HEK293 (cell line): ENCODE measurements at regions not wholly inside any gene's neighbourhood (a gene's known extent, or its start where the extent isn't known, plus 50 kb on each side); places are given as distances from the start of the nearest gene placed in this dataset.

Experiments used
- CTCF ChIA-PET: fragments of 350-600 bp; formaldehyde crosslinking; extraction: SDS; loops from one replicate; lab custom pipeline; 2021; ENCODE audit warnings: antibody characterized with exemption; lab: Yijun Ruan, JAX
- POLR2A ChIA-PET: fragments of 300-600 bp; formaldehyde crosslinking; extraction: SDS; loops from one replicate; lab custom pipeline; 2020; ENCODE audit warnings: antibody characterized with exemption, inconsistent platforms; lab: Yijun Ruan, JAX
- H3K27ac ChIP-seq: fragments of 200-500 bp; sonication (Bioruptor generic); 2 replicates; pipeline ENCODE4 v1.5.1; 2014; ENCODE audit warnings: low read depth, low read length, control low read depth, inconsistent platforms; ENCODE audit errors: extremely low read depth
- H3K36me3 ChIP-seq, 2 experiments: fragments of 200-500 bp in 1 of 2; sonication (Bioruptor generic) in 1 of 2; 1 replicate in 1 of 2; 2 replicates in 1 of 2; pipeline ENCODE4 v1.5.1; 2014 to 2017; ENCODE audit warnings: inconsistent platforms in 2 of 2, low read length in 2 of 2; ENCODE audit not compliant: control insufficient read depth in 2 of 2, insufficient read depth in 1 of 2
- H3K4me1 ChIP-seq: fragments of 200-500 bp; sonication (Bioruptor generic); 2 replicates; pipeline ENCODE4 v1.5.1; 2014; ENCODE audit warnings: mild to moderate bottlenecking, low read length, inconsistent platforms; ENCODE audit not compliant: control insufficient read depth, insufficient read depth
- H3K4me3 ChIP-seq: 2 replicates; pipeline ENCODE4 v1.5.1; 2011; ENCODE audit warnings: low read depth, mild to moderate bottlenecking, control low read depth, low read length, moderate library complexity
- H3K9me3 ChIP-seq: fragments of 200-500 bp; sonication (Bioruptor generic); 2 replicates; pipeline ENCODE4 v1.5.1; 2014; ENCODE audit warnings: low read depth, low read length, inconsistent platforms; ENCODE audit not compliant: control insufficient read depth, insufficient read depth
- KLF10 ChIP-seq: fragments of 450-650 bp; IDR thresholded peaks from 2 replicates; pipeline ENCODE4 v1.5.1; 2018; ENCODE audit warnings: missing biosample characterization, mild to moderate bottlenecking, missing genetic modification characterization
- KLF9 ChIP-seq: fragments of 450-650 bp; formaldehyde crosslinking; IDR thresholded peaks from 2 replicates; pipeline ENCODE4 v1.5.1; 2016; ENCODE audit warnings: missing biosample characterization, missing genetic modification characterization, low read depth
- SCRT1 ChIP-seq: fragments of 450-650 bp; formaldehyde crosslinking; IDR thresholded peaks from 2 replicates; pipeline ENCODE4 v1.5.1; 2016; ENCODE audit warnings: missing biosample characterization, missing genetic modification characterization, borderline replicate concordance
- ZNF140 ChIP-seq: fragments of 450-650 bp; formaldehyde crosslinking; IDR thresholded peaks from 2 replicates; pipeline ENCODE4 v1.5.1; 2016; ENCODE audit warnings: missing biosample characterization, missing genetic modification characterization
- ZNF223 ChIP-seq: fragments of 450-650 bp; formaldehyde crosslinking; IDR thresholded peaks from 2 replicates; pipeline ENCODE4 v1.5.1; 2016; ENCODE audit warnings: missing biosample characterization, missing genetic modification characterization
- ZNF292 ChIP-seq: fragments of 450-650 bp; formaldehyde crosslinking; IDR thresholded peaks from 2 replicates; pipeline ENCODE4 v1.5.1; 2016; ENCODE audit warnings: low read depth, missing biosample characterization, missing genetic modification characterization, borderline replicate concordance
- ZNF433 ChIP-seq: fragments of 450-650 bp; formaldehyde crosslinking; IDR thresholded peaks from 2 replicates; pipeline ENCODE4 v1.5.1; 2016; ENCODE audit warnings: missing biosample characterization, missing genetic modification characterization, low read depth
- ZNF48 ChIP-seq: fragments of 450-650 bp; formaldehyde crosslinking; IDR thresholded peaks from 2 replicates; pipeline ENCODE4 v1.5.1; 2016; ENCODE audit warnings: missing biosample characterization, missing genetic modification characterization
- ZNF501 ChIP-seq: fragments of 450-650 bp; formaldehyde crosslinking; IDR thresholded peaks from 2 replicates; pipeline ENCODE4 v1.5.1; 2016; ENCODE audit warnings: missing biosample characterization, missing genetic modification characterization
- ZNF510 ChIP-seq: fragments of 450-650 bp; formaldehyde crosslinking; IDR thresholded peaks from 2 replicates; pipeline ENCODE4 v1.5.1; 2018; ENCODE audit warnings: mild to moderate bottlenecking, missing genetic modification characterization, missing biosample characterization; ENCODE audit not compliant: insufficient replicate concordance
- ZNF623 ChIP-seq: fragments of 450-650 bp; formaldehyde crosslinking; IDR thresholded peaks from 2 replicates; pipeline ENCODE4 v1.5.1; 2016; ENCODE audit warnings: missing biosample characterization, missing genetic modification characterization
- ZNF830 ChIP-seq: fragments of 450-650 bp; IDR thresholded peaks from 2 replicates; pipeline ENCODE4 v1.5.0; 2018; ENCODE audit warnings: missing biosample characterization, missing genetic modification characterization, low read depth, mild to moderate bottlenecking, moderate library complexity
- ZSCAN16 ChIP-seq: fragments of 450-650 bp; formaldehyde crosslinking; IDR thresholded peaks from 2 replicates; pipeline ENCODE4 v1.5.1; 2016; ENCODE audit warnings: missing biosample characterization, missing genetic modification characterization
- TF ChIP-seq, protein P1 (sequence below): fragments of 450-650 bp; formaldehyde crosslinking; IDR thresholded peaks from 2 replicates; pipeline ENCODE4 v1.5.1; 2016; ENCODE audit warnings: missing biosample characterization, missing genetic modification characterization
- TF ChIP-seq, protein P2 (sequence below): fragments of 450-650 bp; formaldehyde crosslinking; IDR thresholded peaks from 2 replicates; pipeline ENCODE4 v1.5.1; 2016; ENCODE audit warnings: missing biosample characterization, missing genetic modification characterization
- TF ChIP-seq, protein P3 (sequence below): fragments of 450-650 bp; formaldehyde crosslinking; optimal IDR thresholded peaks from 2 replicates; pipeline ENCODE3; 2016; ENCODE audit warnings: missing biosample characterization, mild to moderate bottlenecking, missing genetic modification characterization
- TF ChIP-seq, protein P4 (sequence below): fragments of 450-650 bp; formaldehyde crosslinking; IDR thresholded peaks from 2 replicates; pipeline ENCODE4 v1.5.1; 2016; ENCODE audit warnings: missing biosample characterization, missing genetic modification characterization, borderline replicate concordance

DNA sequence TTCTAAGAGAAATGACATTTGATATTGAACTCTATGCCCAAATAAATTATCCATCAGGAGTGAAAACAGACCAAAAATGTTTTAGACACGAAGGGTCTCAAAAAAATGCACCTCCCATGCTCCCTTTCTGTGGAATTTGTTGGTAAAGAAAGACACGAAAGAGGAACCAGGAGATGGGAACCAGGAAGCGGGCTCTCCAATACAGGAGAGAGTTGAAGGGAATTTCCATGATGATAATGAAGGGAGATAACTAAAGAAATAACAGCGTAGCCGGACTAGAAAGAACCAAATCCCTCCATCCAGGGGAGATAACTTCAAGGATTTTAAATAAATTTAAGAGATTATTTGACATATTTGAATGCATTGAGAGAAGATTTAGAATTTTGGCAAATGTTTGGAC, 183.0 kb downstream of the DUSP6 start:
- H3K27ac ChIP-seq: no peak overlapping the region
- ChIA-PET POLR2A (no interaction called here), CTCF (no interaction called here)
- TF ChIP-seq ZNF510 (tag by site-specific recombination): no peak
- no peak for TF ChIP-seq ZNF140
- no peak for TF ChIP-seq KLF10
- peaks cover 2% of the 10 kb centered on the region; the same call in 1 of the 2 replicates for H3K4me1 ChIP-seq
- no peaks in the 10 kb centered on the region for H3K9me3 ChIP-seq
- H3K36me3 ChIP-seq: no peaks in the 10 kb centered on the region
- H3K4me3 ChIP-seq: no peak overlapping the region

DNA sequence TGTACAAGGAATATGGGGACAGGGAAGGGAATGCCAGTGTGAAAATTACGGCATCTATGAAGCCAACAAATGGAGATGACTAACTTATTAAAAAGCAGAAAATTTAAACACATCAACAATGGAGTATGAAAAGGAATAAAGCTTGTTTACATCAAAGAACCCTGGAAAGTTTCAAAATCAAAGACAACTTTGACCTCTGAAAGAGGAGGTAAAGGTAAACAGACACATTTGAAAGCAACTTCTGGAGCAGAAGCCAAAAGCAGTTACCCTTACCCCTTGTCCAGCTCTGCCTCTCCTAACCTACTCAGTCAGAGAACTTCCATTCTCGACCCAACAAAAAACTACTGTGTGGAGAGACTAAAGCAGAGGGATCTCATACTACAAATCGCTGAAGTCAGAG, 184.3 kb downstream of the DUSP6 start:
- H3K4me3 ChIP-seq: no peak overlapping the region
- ChIA-PET CTCF (no interaction called here), POLR2A (no interaction called here)
- peaks cover 2% of the 10 kb centered on the region; the same call in 1 of the 2 replicates for H3K4me1 ChIP-seq
- no peak for TF ChIP-seq ZNF292 (tag by site-specific recombination)
- TF ChIP-seq SCRT1: no peak
- TF ChIP-seq ZNF48: no peak
- no peak for TF ChIP-seq ZNF501 (tag by site-specific recombination)
- TF ChIP-seq ZSCAN16 (tag by site-specific recombination): no peak
- TF ChIP-seq, protein P1, sequence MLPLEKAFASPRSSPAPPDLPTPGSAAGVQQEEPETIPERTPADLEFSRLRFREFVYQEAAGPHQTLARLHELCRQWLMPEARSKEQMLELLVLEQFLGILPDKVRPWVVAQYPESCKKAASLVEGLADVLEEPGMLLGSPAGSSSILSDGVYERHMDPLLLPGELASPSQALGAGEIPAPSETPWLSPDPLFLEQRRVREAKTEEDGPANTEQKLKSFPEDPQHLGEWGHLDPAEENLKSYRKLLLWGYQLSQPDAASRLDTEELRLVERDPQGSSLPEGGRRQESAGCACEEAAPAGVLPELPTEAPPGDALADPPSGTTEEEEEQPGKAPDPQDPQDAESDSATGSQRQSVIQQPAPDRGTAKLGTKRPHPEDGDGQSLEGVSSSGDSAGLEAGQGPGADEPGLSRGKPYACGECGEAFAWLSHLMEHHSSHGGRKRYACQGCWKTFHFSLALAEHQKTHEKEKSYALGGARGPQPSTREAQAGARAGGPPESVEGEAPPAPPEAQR (tag by site-specific recombination): no peak
- no peak for TF ChIP-seq ZNF223 (tag by site-specific recombination)
- no peak for TF ChIP-seq KLF9 (tag by site-specific recombination)
- TF ChIP-seq, protein P2, sequence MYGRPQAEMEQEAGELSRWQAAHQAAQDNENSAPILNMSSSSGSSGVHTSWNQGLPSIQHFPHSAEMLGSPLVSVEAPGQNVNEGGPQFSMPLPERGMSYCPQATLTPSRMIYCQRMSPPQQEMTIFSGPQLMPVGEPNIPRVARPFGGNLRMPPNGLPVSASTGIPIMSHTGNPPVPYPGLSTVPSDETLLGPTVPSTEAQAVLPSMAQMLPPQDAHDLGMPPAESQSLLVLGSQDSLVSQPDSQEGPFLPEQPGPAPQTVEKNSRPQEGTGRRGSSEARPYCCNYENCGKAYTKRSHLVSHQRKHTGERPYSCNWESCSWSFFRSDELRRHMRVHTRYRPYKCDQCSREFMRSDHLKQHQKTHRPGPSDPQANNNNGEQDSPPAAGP (tag by site-specific recombination): no peak
- TF ChIP-seq, protein P3, sequence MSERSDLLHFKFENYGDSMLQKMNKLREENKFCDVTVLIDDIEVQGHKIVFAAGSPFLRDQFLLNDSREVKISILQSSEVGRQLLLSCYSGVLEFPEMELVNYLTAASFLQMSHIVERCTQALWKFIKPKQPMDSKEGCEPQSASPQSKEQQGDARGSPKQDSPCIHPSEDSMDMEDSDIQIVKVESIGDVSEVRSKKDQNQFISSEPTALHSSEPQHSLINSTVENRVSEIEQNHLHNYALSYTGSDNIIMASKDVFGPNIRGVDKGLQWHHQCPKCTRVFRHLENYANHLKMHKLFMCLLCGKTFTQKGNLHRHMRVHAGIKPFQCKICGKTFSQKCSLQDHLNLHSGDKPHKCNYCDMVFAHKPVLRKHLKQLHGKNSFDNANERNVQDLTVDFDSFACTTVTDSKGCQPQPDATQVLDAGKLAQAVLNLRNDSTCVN (tag by site-specific recombination): no peak
- no peak for TF ChIP-seq ZNF830 (tag by site-specific recombination)
- no peak for TF ChIP-seq ZNF433 (tag by site-specific recombination)
- TF ChIP-seq, protein P4, sequence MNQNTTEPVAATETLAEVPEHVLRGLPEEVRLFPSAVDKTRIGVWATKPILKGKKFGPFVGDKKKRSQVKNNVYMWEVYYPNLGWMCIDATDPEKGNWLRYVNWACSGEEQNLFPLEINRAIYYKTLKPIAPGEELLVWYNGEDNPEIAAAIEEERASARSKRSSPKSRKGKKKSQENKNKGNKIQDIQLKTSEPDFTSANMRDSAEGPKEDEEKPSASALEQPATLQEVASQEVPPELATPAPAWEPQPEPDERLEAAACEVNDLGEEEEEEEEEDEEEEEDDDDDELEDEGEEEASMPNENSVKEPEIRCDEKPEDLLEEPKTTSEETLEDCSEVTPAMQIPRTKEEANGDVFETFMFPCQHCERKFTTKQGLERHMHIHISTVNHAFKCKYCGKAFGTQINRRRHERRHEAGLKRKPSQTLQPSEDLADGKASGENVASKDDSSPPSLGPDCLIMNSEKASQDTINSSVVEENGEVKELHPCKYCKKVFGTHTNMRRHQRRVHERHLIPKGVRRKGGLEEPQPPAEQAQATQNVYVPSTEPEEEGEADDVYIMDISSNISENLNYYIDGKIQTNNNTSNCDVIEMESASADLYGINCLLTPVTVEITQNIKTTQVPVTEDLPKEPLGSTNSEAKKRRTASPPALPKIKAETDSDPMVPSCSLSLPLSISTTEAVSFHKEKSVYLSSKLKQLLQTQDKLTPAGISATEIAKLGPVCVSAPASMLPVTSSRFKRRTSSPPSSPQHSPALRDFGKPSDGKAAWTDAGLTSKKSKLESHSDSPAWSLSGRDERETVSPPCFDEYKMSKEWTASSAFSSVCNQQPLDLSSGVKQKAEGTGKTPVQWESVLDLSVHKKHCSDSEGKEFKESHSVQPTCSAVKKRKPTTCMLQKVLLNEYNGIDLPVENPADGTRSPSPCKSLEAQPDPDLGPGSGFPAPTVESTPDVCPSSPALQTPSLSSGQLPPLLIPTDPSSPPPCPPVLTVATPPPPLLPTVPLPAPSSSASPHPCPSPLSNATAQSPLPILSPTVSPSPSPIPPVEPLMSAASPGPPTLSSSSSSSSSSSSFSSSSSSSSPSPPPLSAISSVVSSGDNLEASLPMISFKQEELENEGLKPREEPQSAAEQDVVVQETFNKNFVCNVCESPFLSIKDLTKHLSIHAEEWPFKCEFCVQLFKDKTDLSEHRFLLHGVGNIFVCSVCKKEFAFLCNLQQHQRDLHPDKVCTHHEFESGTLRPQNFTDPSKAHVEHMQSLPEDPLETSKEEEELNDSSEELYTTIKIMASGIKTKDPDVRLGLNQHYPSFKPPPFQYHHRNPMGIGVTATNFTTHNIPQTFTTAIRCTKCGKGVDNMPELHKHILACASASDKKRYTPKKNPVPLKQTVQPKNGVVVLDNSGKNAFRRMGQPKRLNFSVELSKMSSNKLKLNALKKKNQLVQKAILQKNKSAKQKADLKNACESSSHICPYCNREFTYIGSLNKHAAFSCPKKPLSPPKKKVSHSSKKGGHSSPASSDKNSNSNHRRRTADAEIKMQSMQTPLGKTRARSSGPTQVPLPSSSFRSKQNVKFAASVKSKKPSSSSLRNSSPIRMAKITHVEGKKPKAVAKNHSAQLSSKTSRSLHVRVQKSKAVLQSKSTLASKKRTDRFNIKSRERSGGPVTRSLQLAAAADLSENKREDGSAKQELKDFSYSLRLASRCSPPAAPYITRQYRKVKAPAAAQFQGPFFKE (tag by site-specific recombination): no peak
- TF ChIP-seq ZNF623 (tag by site-specific recombination): no peak
- no peaks in the 10 kb centered on the region for H3K9me3 ChIP-seq
- H3K36me3 ChIP-seq: no peaks in the 10 kb centered on the region
- no peak overlapping the region for H3K27ac ChIP-seq
